Naive thymus-derived CD4-positive, alpha-beta T cell (primary cell): ENCODE measurements at regions not wholly inside any gene's neighbourhood (a gene's known extent, or its start where the extent isn't known, plus 50 kb on each side); places are given as distances from the start of the nearest gene placed in this dataset.

Experiments used
- ATAC-seq: fragments of 150-1000 bp; cut with Tn5 transposase; 2 replicates; pipeline ENCODE4 v1.10.0; 2021; ENCODE audit warnings: mild to moderate bottlenecking, moderate library complexity
- CTCF ChIA-PET: fragments of 350-600 bp; sonication (Branson Sonifier 250); formaldehyde crosslinking; loops from one replicate; lab custom pipeline; 2021; ENCODE audit warnings: antibody characterized with exemption; lab: Charles Lee
- POLR2A ChIA-PET: fragments of 350-600 bp; sonication (Branson Sonifier 250); formaldehyde crosslinking; loops from one replicate; lab custom pipeline; 2021; ENCODE audit warnings: antibody characterized with exemption, inconsistent platforms; lab: Charles Lee
- DNase-seq, 9 donors: peaks; one replicate each; pipeline versions ENCODE4 v3.0.0 to v3.0.0-alpha.2; 2020 to 2022; ENCODE audit warnings: mixed read lengths in 1 of 9
- H3K27ac ChIP-seq: one replicate; pipeline ENCODE4 v1.7.0; 2013; ENCODE audit warnings: mild to moderate bottlenecking, low read depth, low read length, moderate library complexity
- H3K27me3 ChIP-seq, 2 donors: one replicate each; pipeline ENCODE4 v1.7.0; 2013; ENCODE audit warnings: low read length in 2 of 2, mild to moderate bottlenecking in 2 of 2, moderate library complexity in 2 of 2; ENCODE audit not compliant: control insufficient read depth in 2 of 2, insufficient read depth in 2 of 2
- H3K36me3 ChIP-seq, 3 experiments: 1 replicate in 2 of 3; 2 replicates in 1 of 3; pipeline ENCODE4 v1.7.0; 2013; ENCODE audit warnings: low read length in 3 of 3, mild to moderate bottlenecking in 3 of 3, moderate library complexity in 1 of 3; ENCODE audit not compliant: insufficient read depth in 3 of 3, control insufficient read depth in 2 of 3
- H3K4me1 ChIP-seq, 2 donors: one replicate each; pipeline ENCODE4 v1.7.0; 2013; ENCODE audit warnings: low read length in 2 of 2, mild to moderate bottlenecking in 2 of 2, moderate library complexity in 1 of 2; ENCODE audit not compliant: control insufficient read depth in 2 of 2, insufficient read depth in 2 of 2
- H3K4me3 ChIP-seq: 2 replicates; pipeline ENCODE4 v1.7.0; 2013; ENCODE audit warnings: mild to moderate bottlenecking, low read length
- H3K9me3 ChIP-seq, 3 experiments: 1 replicate in 2 of 3; 2 replicates in 1 of 3; pipeline ENCODE4 v1.7.0; 2013; ENCODE audit warnings: low read length in 3 of 3; ENCODE audit not compliant: control insufficient read depth in 2 of 3
- H3K27ac Mint-ChIP-seq, 9 donors: one replicate each; pipeline ENCODE4 v1.8.0; 2020 to 2022; ENCODE audit warnings: mixed read lengths in 9 of 9, mild to moderate bottlenecking in 8 of 9, moderate library complexity in 5 of 9, inconsistent platforms in 2 of 9
- H3K27me3 Mint-ChIP-seq, 5 donors: one replicate each; pipeline ENCODE4 v1.8.0; 2021 to 2022; ENCODE audit warnings: mixed read lengths in 5 of 5, mild to moderate bottlenecking in 1 of 5
- H3K36me3 Mint-ChIP-seq, 5 donors: one replicate each; pipeline ENCODE4 v1.8.0; 2020 to 2022; ENCODE audit warnings: mixed read lengths in 5 of 5, mild to moderate bottlenecking in 3 of 5, inconsistent platforms in 1 of 5
- H3K4me1 Mint-ChIP-seq, 7 donors: one replicate each; pipeline ENCODE4 v1.8.0; 2020 to 2022; ENCODE audit warnings: mixed read lengths in 7 of 7, mild to moderate bottlenecking in 3 of 7, inconsistent platforms in 1 of 7
- H3K4me3 Mint-ChIP-seq, 10 donors: one replicate each; pipeline ENCODE4 v1.8.0; 2020 to 2022; ENCODE audit warnings: mild to moderate bottlenecking in 10 of 10, mixed read lengths in 10 of 10, moderate library complexity in 6 of 10, inconsistent platforms in 2 of 10
- H3K9me3 Mint-ChIP-seq, 11 donors: one replicate each; pipeline ENCODE4 v1.8.0; 2020 to 2022; ENCODE audit warnings: mixed read lengths in 11 of 11, mild to moderate bottlenecking in 4 of 11, inconsistent platforms in 1 of 11, moderate library complexity in 1 of 11
- intact Hi-C, 2 donors: fragments of 100-400 bp; cut with micrococcal nuclease; formaldehyde crosslinking; loops; one replicate each; pipeline ENCODE4 v1.15.1; 2023

DNA sequence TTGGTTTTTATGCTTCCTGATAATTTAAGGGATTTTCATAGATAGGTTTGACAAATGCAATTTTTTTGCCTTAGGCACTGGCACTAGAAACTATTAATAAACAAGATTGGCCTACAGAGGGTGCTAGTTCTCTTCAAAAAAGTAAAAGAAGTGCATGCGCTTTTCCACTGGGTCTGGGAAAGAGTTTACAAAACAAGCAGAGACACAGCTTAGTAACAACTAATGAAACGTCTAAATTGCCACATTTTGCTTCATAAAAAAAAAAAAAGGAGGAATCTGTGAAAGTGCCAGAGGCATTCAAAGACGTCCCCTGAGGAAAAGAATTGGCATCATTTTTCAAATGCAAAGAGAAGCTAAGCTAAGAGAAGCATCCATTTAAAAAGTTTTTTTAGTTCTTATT, 58.3 kb upstream of the EEA1 start:
- ChIA-PET POLR2A (interaction anchor here (0.7 to 1.9 kb wide), 9 partner anchors 9 to 433 kb away, joined by 3 to 16 read pairs (median 3); partner anchors contain the start of gene EEA1), CTCF (interaction anchor here (0.6 to 2.7 kb wide), 37 partner anchors 9 to 1140 kb away, joined by 3 to 38 read pairs (median 4); partner anchors contain the start of genes EEA1 and MRPL42)
- Mint-ChIP-seq H3K9me3 (peaks cover 0 to 6% (median 0%) of the 10 kb centered on the region in 11 donors), H3K36me3 (no peaks in the 10 kb centered on the region), H3K27me3 (peaks cover 0 to 5% (median 0%) of the 10 kb centered on the region in 5 donors), H3K4me1 (peaks cover 5 to 13% (median 12%) of the 10 kb centered on the region in 7 donors), H3K4me3 (peak overlapping the region in 9 of 10 donors; percentile 18 to 80 (median 65)), H3K27ac (peak overlapping the region in 5 of 9 donors; percentile 35 to 68 (median 59))
- DNase-seq (peak in 7 of 9 donors; percentile 41 to 66 (median 56)), ATAC-seq (peak; percentile 81)
- Histone ChIP-seq H3K36me3 (no peaks in the 10 kb centered on the region), H3K9me3 (no peaks in the 10 kb centered on the region), H3K27ac (no peak overlapping the region), H3K4me3 (no peak overlapping the region), H3K4me1 (peaks cover 0 to 8% of the 10 kb centered on the region in 2 donors), H3K27me3 (no peaks in the 10 kb centered on the region)
- intact Hi-C loops: loop anchor here (1.0 to 10.0 kb wide), 16 partner anchors 60 to 1605 kb away; partner anchors contain the start of genes SOCS2 (in 2 of the 2) and EEA1 (in 1 of the 2)

DNA sequence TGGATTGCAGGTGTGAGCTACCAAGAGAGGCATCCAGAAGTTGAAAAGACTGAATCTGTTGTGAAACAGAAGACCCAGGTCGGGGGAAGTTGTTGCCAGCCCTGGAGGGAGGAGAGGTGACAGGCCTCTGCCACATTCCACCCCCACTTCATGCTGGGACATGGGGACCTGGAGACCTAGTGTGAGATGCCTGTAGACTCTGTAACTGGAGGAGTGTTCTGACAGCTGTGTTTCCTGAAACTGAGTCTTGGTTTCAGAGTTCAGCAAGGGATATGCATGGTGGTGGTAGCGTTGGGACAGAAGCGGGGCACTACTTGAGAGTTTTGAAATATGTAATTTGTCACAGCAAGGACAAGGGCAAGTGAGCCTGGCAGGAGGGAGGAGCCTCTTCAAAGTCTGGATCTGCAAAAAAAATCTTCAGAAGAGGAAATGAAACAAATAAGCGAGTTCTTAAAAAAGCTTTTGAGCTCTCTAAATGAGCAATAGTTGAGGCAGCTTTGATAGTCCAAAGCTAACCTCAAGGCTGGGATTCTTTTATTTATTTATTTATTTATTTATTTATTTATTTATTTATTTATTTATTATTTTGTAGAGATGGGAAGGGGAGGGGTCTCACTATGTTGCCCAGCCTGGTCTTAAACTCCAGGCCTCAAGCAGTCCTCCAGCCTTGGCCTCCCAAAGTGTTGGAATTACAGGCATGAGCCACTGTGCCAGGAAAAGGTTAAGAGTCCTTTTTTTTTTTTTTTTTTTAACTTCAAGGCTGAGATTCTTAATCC, 58.9 kb upstream of the EEA1 start:
- Mint-ChIP-seq H3K4me1 (peaks cover 5 to 13% (median 12%) of the 10 kb centered on the region in 7 donors), H3K36me3 (no peaks in the 10 kb centered on the region), H3K4me3 (peak overlapping the region; percentile 7 to 73 (median 60)), H3K27me3 (peaks cover 0 to 5% (median 0%) of the 10 kb centered on the region in 5 donors), H3K27ac (peak overlapping the region in 7 of 9 donors; percentile 16 to 75 (median 37)), H3K9me3 (peaks cover 0 to under 1% (median 0%) of the 10 kb centered on the region in 11 donors)
- H3K4me1 ChIP-seq: peaks cover 0 to 8% of the 10 kb centered on the region in 2 donors
- ChIA-PET CTCF (interaction anchor here (0.6 to 2.7 kb wide), 32 partner anchors 8 to 1139 kb away, joined by 3 to 38 read pairs (median 4); partner anchors contain the start of genes EEA1 and MRPL42), POLR2A (interaction anchor here (0.7 to 1.9 kb wide), 6 partner anchors 10 to 433 kb away, joined by 3 to 16 read pairs (median 4); partner anchors contain the start of gene EEA1)
- intact Hi-C loops: loop anchor here (1.0 to 10.0 kb wide), 16 partner anchors 61 to 1606 kb away; partner anchors contain the start of genes SOCS2 (in 2 of the 2) and EEA1 (in 1 of the 2)
- H3K27me3 ChIP-seq: no peaks in the 10 kb centered on the region
- H3K27ac ChIP-seq: no peak overlapping the region
- no peaks in the 10 kb centered on the region for H3K36me3 ChIP-seq
- DNase-seq (peak in 7 of 9 donors; percentile 6 to 47 (median 10)), ATAC-seq (peak; percentile 86)
- no peak overlapping the region for H3K4me3 ChIP-seq
- H3K9me3 ChIP-seq: no peaks in the 10 kb centered on the region

GRCh38 chr12:92988622-92989130, 59.6 kb upstream of the EEA1 start:
- Histone ChIP-seq H3K9me3 (no peaks in the 10 kb centered on the region), H3K27ac (no peak overlapping the region), H3K36me3 (no peaks in the 10 kb centered on the region), H3K4me3 (no peak overlapping the region), H3K4me1 (peaks cover 0 to 8% of the 10 kb centered on the region in 2 donors), H3K27me3 (no peaks in the 10 kb centered on the region)
- ChIA-PET CTCF (interaction anchor here (0.6 to 2.7 kb wide), 8 partner anchors 7 to 1114 kb away, joined by 3 to 18 read pairs (median 7); no protein-coding TSS in a partner anchor), POLR2A (no interaction called here)
- peaks cover 0 to 3% (median 0%) of the 10 kb centered on the region in 5 donors for H3K27me3 Mint-ChIP-seq
- peaks cover 5 to 13% (median 12%) of the 10 kb centered on the region in 7 donors for H3K4me1 Mint-ChIP-seq
- intact Hi-C loops: loop anchor here (5.0 to 10.0 kb wide), 7 partner anchors 61 to 776 kb away; partner anchors contain the start of genes SOCS2 (in 2 of the 2) and EEA1 (in 1 of the 2)
- no peak overlapping the region for H3K27ac Mint-ChIP-seq
- peaks cover 0 to 5% (median 0%) of the 10 kb centered on the region in 11 donors for H3K9me3 Mint-ChIP-seq
- H3K4me3 Mint-ChIP-seq: no peak overlapping the region
- DNase-seq (no peak), ATAC-seq (no peak)
- no peaks in the 10 kb centered on the region for H3K36me3 Mint-ChIP-seq

DNA sequence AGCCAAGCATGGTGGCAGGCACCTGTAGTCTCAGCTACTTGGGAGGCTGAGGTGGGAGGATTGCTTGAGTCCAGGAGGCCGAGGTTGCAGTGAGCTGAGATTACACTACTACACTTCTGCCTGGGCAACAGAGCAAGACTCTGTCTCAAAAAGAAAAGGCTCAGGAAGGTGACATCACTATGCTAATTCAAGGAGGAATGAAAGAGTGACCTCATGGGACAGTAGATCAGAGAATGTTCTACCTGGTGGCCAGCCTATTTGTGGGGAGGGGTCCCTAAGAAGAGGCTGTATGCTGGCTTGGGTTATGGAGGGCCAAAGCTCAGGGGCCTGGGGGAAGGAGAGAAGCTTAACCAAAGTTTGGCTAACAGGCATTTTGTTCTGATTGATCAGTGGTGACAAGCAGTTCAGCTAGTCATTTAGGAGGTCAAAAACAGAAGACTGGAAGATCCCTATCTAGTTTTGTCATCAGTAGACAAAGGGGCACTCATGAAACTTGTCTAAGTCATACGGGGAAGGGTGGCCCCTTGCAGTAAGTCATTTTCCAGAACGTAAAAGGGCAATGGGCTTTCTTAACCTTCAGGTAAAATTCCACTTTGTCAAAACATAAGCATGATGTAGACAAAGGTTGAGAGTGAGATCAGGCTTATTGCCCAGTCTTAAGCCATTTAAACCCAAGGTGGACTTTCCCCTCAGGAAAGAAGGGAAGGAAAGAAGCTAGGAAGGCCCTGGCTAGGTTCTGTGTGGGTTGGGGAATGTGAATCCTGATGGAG, 60.8 kb upstream of the EEA1 start:
- H3K4me3 Mint-ChIP-seq: no peak overlapping the region
- peaks cover 5 to 13% (median 12%) of the 10 kb centered on the region in 7 donors for H3K4me1 Mint-ChIP-seq
- H3K27me3 ChIP-seq: no peaks in the 10 kb centered on the region
- ChIA-PET CTCF (interaction anchor here (0.7 to 1.1 kb wide), 2 partner anchors 9 to 391 kb away, joined by 3 to 4 read pairs; no protein-coding TSS in a partner anchor), POLR2A (no interaction called here)
- no peak overlapping the region for H3K27ac ChIP-seq
- H3K36me3 ChIP-seq: no peaks in the 10 kb centered on the region
- H3K4me3 ChIP-seq: no peak overlapping the region
- peaks cover 0 to 8% of the 10 kb centered on the region in 2 donors for H3K4me1 ChIP-seq
- no peaks in the 10 kb centered on the region for H3K36me3 Mint-ChIP-seq
- no peaks in the 10 kb centered on the region for H3K27me3 Mint-ChIP-seq
- peak overlapping the region in 3 of 9 donors; percentile 5 to 68 (median 61) for H3K27ac Mint-ChIP-seq
- intact Hi-C loops: loop anchor here (5.0 to 10.0 kb wide), 7 partner anchors 63 to 775 kb away; partner anchors contain the start of genes SOCS2 (in 2 of the 2) and EEA1 (in 1 of the 2)
- peaks cover 0 to 5% (median 0%) of the 10 kb centered on the region in 11 donors for H3K9me3 Mint-ChIP-seq
- ATAC-seq (no peak), DNase-seq (peak in 1 of 9 donors; percentile 24)
- H3K9me3 ChIP-seq: no peaks in the 10 kb centered on the region

DNA sequence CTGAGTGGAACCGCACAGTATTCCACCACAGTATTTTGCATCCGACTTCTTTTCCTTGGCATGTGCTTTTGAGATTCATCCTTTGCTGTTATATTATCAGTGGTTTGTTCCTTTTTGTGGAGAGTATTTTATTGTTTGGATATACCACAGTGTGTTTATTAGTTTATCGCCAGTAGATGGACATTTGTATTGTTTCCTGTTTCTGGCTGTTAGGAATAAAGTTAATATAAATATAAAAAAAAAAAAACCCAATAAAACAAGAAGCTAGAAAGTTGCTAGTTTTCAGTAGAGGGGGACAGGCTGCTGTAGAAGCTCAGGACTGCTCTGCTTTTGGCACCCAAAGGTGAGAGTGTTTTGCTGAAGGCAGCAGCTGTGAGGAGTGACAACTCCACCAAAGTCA, 62.0 kb upstream of the EEA1 start:
- POLR2A ChIA-PET: no interaction called here
- Histone ChIP-seq H3K4me1 (peaks cover 0 to 8% of the 10 kb centered on the region in 2 donors), H3K9me3 (no peaks in the 10 kb centered on the region), H3K27me3 (no peaks in the 10 kb centered on the region), H3K36me3 (no peaks in the 10 kb centered on the region), H3K4me3 (no peak overlapping the region), H3K27ac (no peak overlapping the region)
- Mint-ChIP-seq H3K27me3 (no peaks in the 10 kb centered on the region), H3K36me3 (no peaks in the 10 kb centered on the region), H3K27ac (peak overlapping the region in 1 of 9 donors; percentile 29), H3K9me3 (peaks cover 0 to 5% (median 0%) of the 10 kb centered on the region in 11 donors), H3K4me3 (no peak overlapping the region), H3K4me1 (peaks cover 5 to 13% (median 12%) of the 10 kb centered on the region in 7 donors)
- DNase-seq (no peak), ATAC-seq (no peak)
- CTCF ChIA-PET: no interaction called here
- intact Hi-C loops: no loop called here
